ENCODE measurements at regions not wholly inside any gene's neighbourhood (a gene's known extent, or its start where the extent isn't known, plus 50 kb on each side); places are given as distances from the start of the nearest gene placed in this dataset.

GRCh38 chr7:378551-379455 lies 88.8 kb downstream of the FOXL3 start:
- Histone ChIP-seq H3K9me3 (ENCODE audit: severe bottlenecking) (no peaks in the 10 kb centered on the region), H3K4me1 (ENCODE audit: insufficient read depth, poor library complexity, severe bottlenecking) (no peaks in the 10 kb centered on the region), H3K27me3 (ENCODE audit: insufficient read depth, poor library complexity, severe bottlenecking) (no peaks in the 10 kb centered on the region), H3K36me3 (ENCODE audit: low read depth) (no peaks in the 10 kb centered on the region), H3K4me3 (ENCODE audit: severe bottlenecking) (no peak overlapping the region), H3K27ac (ENCODE audit: poor library complexity, severe bottlenecking) (no peak overlapping the region)
- DNase-seq (ENCODE audit: low spot score) (peak; percentile 64), ATAC-seq (ENCODE audit: low read depth) (no peak)
- no peak for TF ChIP-seq CTCF (IDR thresholded peaks at IDR 0.05; ENCODE audit: poor library complexity, severe bottlenecking)

- no peak for ATAC-seq (ENCODE audit: low read depth)
- Histone ChIP-seq H3K4me3 (ENCODE audit: severe bottlenecking) (no peak overlapping the region), H3K4me1 (ENCODE audit: insufficient read depth, poor library complexity, severe bottlenecking) (no peaks in the 10 kb centered on the region), H3K36me3 (ENCODE audit: low read depth) (no peaks in the 10 kb centered on the region), H3K27me3 (ENCODE audit: insufficient read depth, poor library complexity, severe bottlenecking) (no peaks in the 10 kb centered on the region), H3K27ac (ENCODE audit: poor library complexity, severe bottlenecking) (no peak overlapping the region), H3K9me3 (ENCODE audit: severe bottlenecking) (no peaks in the 10 kb centered on the region)
- DNase-seq (ENCODE audit: low spot score): peak; percentile 62
- no peak for TF ChIP-seq CTCF (IDR thresholded peaks at IDR 0.05; ENCODE audit: poor library complexity, severe bottlenecking)
Observed at GRCh38 chr7:379456-380138, 89.6 kb downstream of the FOXL3 start.

- H3K4me3 ChIP-seq (ENCODE audit: severe bottlenecking): no peak overlapping the region
- no peaks in the 10 kb centered on the region for H3K27me3 ChIP-seq (ENCODE audit: insufficient read depth, poor library complexity, severe bottlenecking)
- no peaks in the 10 kb centered on the region for H3K4me1 ChIP-seq (ENCODE audit: insufficient read depth, poor library complexity, severe bottlenecking)
- ATAC-seq (ENCODE audit: low read depth) (no peak), DNase-seq (ENCODE audit: low spot score) (peak; percentile 47)
- no peak overlapping the region for H3K27ac ChIP-seq (ENCODE audit: poor library complexity, severe bottlenecking)
- H3K9me3 ChIP-seq (ENCODE audit: severe bottlenecking): no peaks in the 10 kb centered on the region
- H3K36me3 ChIP-seq (ENCODE audit: low read depth): no peaks in the 10 kb centered on the region
- TF ChIP-seq CTCF (IDR thresholded peaks at IDR 0.05; ENCODE audit: poor library complexity, severe bottlenecking): no peak
Observed at GRCh38 chr7:380139-380485, 90.1 kb downstream of the FOXL3 start.

- Histone ChIP-seq H3K4me1 (ENCODE audit: insufficient read depth, poor library complexity, severe bottlenecking) (no peaks in the 10 kb centered on the region), H3K27me3 (ENCODE audit: insufficient read depth, poor library complexity, severe bottlenecking) (no peaks in the 10 kb centered on the region), H3K36me3 (ENCODE audit: low read depth) (no peaks in the 10 kb centered on the region), H3K4me3 (ENCODE audit: severe bottlenecking) (no peak overlapping the region), H3K27ac (ENCODE audit: poor library complexity, severe bottlenecking) (no peak overlapping the region), H3K9me3 (ENCODE audit: severe bottlenecking) (no peaks in the 10 kb centered on the region)
- no peak for TF ChIP-seq CTCF (IDR thresholded peaks at IDR 0.05; ENCODE audit: poor library complexity, severe bottlenecking)
- DNase-seq (ENCODE audit: low spot score) (peak; percentile 55), ATAC-seq (ENCODE audit: low read depth) (no peak)
Observed at GRCh38 chr7:380711-381210, 90.8 kb downstream of the FOXL3 start.
